Cardiac muscle cell (in vitro differentiated cells and primary cell): ENCODE measurements at regions not wholly inside any gene's neighbourhood (a gene's known extent, or its start where the extent isn't known, plus 50 kb on each side); places are given as distances from the start of the nearest gene placed in this dataset.
A peak's percentile ranks its signal among the peaks of the same experiment; 100 is the strongest.
"Not testable (repeated sequence)": the region's sequence is repeated elsewhere in the genome, so short reads cannot be mapped to it uniquely, and the experiment has no call there.

Experiments used
- DNase-seq, 2 donors: peaks; one replicate each; pipeline versions ENCODE4 v3.0.0 to v3.0.0-alpha.2; 2010 to 2017; ENCODE audit warnings: low read depth in 1 of 2, low spot score in 1 of 2
- H3K27ac ChIP-seq: fragments of 200-600 bp; sonication (generic); 2 replicates; pipeline ENCODE4 v1.5.1; 2016
- H3K27me3 ChIP-seq: fragments of 200-600 bp; sonication (generic); 2 replicates; pipeline ENCODE4 v1.6.0; 2016; ENCODE audit warnings: control low read depth
- H3K36me3 ChIP-seq: fragments of 200-600 bp; sonication (generic); 2 replicates; pipeline ENCODE4 v1.5.1; 2016; ENCODE audit warnings: control low read depth
- H3K4me1 ChIP-seq: fragments of 200-600 bp; sonication (generic); 2 replicates; pipeline ENCODE4 v1.8.1; 2017; ENCODE audit warnings: low read depth, mild to moderate bottlenecking, mixed run types
- H3K4me3 ChIP-seq: fragments of 200-600 bp; sonication (generic); 2 replicates; pipeline ENCODE4 v1.5.1; 2016; ENCODE audit warnings: mild to moderate bottlenecking
- H3K9me3 ChIP-seq: fragments of 200-600 bp; sonication (generic); 2 replicates; pipeline ENCODE4 v1.5.1; 2017; ENCODE audit warnings: low read depth, mild to moderate bottlenecking, control low read depth

DNA sequence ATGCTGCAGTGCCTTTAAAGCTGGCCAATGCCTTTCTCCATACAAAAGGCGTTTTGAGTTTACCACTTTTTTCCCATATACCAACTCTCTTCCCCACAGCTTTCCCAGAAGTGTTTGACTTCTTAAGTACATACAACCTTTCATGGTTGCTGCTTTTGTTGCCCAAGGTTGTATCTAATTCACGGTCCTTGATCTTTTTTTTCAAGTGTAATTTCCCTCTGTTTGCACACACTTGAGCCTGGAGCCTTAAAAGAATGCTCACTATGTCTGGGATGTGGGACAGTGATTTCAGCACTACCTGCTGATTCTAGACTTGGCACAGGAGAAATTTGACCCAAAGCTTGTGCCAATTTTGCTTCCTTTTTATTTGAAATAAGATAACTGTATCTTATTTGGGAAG lies 324.7 kb downstream of the ANAPC1 start:
- H3K4me3 ChIP-seq, H3K36me3 ChIP-seq, H3K4me1 ChIP-seq, H3K27me3 ChIP-seq, H3K9me3 ChIP-seq, H3K27ac ChIP-seq, DNase-seq: not testable (repeated sequence)

- DNase-seq, H3K27me3 ChIP-seq, H3K4me3 ChIP-seq, H3K4me1 ChIP-seq, H3K27ac ChIP-seq, H3K9me3 ChIP-seq, H3K36me3 ChIP-seq: not testable (repeated sequence)
These were observed 324.2 kb downstream of the ANAPC1 start for GRCh38 chr2:111559814-111560213.

DNA sequence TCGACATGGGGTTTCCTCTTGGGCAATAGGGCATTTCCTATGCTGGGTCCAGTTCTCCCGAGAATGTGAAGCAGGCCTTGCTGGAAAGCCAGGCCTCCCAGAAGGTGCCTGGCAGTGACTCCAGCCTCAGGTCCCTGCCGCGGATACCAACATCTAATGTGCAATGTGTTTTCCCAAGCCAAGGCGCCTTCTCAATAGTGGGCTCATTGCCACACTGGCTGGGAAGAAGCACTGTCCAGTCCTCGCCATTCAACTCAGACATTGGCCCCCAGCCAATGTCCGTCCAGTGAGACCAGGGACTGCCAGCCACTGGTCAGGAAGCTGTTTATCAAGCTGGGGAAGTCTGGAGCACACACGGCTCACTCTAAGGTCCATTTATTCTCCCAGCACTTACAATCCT lies 317.9 kb downstream of the ANAPC1 start:
- H3K4me3 ChIP-seq, H3K4me1 ChIP-seq, H3K27ac ChIP-seq, H3K27me3 ChIP-seq, H3K9me3 ChIP-seq, H3K36me3 ChIP-seq: not testable (repeated sequence)
- peak in 1 of 2 donors; percentile 83 for DNase-seq

DNA sequence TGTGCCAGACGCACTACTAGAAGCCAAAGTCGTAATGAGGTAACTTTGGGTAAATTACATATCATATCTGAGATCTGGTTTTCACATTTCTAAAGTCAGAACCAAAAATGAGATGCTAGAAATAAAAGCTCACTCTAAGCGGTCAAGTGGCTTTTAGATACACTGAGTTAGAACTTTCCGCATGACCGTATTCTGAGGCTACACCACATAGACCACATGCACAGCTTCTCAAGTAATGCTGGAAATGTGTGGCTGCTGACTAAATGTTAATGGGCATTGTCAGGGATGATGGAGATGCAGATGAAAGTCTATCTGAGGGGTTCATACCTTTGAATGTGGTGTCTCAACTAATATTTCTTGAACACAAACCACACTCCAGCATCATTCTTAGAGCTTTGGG lies 316.8 kb downstream of the ANAPC1 start:
- not testable (repeated sequence) for H3K9me3 ChIP-seq, H3K27ac ChIP-seq, H3K36me3 ChIP-seq, H3K4me3 ChIP-seq, H3K4me1 ChIP-seq, H3K27me3 ChIP-seq, DNase-seq

DNA sequence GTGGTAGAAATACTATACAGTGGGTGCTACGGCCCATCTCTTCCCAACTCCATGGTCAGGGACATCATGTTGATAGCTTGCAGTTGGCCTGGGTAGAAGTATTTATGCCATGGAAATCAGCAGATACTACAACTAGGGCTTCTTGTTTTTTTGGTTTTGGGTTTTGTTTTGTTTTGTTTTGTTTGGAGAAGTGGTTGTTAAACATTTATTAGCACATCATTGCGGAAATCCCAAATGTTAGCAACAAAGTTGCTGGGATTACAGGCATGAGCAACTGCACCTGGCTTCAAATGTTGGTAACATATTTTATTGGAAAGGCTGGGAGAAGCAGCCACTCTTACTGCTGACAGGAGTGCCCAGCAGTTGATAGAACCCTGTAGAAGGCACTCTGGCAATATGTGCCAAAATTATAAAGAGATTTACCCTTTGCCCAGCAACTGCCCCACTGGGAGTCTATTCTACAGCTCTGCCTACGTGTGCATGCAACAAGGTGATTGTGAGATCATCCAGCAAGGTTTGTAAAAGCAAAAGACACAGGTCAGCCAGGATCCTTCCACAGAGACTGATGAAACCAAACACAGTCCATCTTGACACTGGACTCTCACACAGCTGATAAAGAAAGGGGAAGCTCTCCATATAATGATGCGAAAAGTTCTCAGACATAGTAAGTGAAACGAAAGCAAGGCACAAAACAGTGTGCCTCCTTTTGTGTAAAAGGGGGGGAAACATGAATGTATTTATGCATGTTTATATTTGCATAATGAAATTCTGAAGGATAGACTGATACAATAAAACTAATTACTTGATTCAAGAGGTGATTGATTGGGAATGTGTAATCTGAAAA lies 314.4 kb downstream of the ANAPC1 start:
- not testable (repeated sequence) for H3K27ac ChIP-seq, H3K36me3 ChIP-seq, H3K4me3 ChIP-seq, H3K27me3 ChIP-seq, DNase-seq, H3K9me3 ChIP-seq, H3K4me1 ChIP-seq

GRCh38 chr2:111570300-111571114 lies 313.5 kb downstream of the ANAPC1 start:
- H3K4me3 ChIP-seq, H3K9me3 ChIP-seq, H3K36me3 ChIP-seq, H3K4me1 ChIP-seq, H3K27me3 ChIP-seq, H3K27ac ChIP-seq: not testable (repeated sequence)
- peak in 1 of 2 donors; percentile 2 for DNase-seq

DNA sequence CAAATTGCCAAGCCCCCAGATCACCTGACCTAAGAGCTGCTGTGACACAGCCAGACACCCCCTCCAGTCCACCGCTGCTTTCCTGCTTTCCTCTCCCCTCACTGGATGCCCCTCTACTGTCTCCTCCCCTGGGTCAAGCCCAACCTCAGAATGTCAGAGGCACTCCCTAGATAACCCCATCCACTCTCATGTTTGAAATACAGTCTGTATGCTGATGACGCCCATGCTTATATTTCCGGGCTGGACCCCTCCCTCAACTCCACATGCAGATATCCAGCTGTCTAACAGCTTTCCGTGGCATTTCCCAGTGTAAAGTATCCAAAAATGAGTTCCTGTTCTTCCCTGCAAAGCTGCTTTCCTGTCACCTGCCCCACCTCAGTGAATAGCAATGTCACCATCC lies 309.2 kb downstream of the ANAPC1 start:
- H3K27me3 ChIP-seq, H3K36me3 ChIP-seq, H3K4me3 ChIP-seq, H3K27ac ChIP-seq, H3K9me3 ChIP-seq, H3K4me1 ChIP-seq, DNase-seq: not testable (repeated sequence)

DNA sequence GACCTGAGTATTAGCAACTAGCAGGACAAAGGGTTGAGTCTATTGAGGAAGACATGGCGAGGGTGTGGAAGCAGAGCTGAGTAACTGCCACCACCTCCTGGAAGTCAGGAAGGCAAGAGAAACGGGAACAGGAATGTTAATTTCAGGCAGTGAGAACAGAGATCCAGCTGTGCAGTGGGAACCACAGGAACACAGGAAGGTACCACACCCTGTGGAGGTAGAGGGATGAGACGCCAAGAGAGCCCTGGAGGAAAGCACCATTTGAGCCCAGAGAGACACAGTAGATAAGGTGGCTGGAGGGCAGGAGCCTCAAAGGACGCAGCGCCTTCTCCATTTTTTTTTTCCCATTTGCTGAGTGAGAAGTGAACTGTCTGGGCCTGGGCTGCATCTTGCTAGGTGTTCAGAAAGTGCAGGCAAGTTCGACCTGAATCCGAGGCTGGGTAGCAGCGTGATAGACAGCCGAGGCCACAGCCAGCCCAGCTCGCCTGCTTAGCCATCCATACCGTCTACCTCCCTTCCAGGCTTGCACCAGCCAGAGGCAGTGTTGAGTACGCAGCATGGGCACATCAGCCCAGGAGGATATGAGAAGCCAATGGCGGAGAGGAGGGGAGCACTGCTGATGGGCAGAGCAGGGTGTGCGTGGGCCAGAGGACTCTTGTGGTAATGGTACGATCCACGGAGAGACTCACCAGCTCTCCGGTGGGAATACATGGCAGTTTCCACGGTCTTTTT lies 306.7 kb downstream of the ANAPC1 start:
- DNase-seq, H3K9me3 ChIP-seq: not testable (repeated sequence)

GRCh38 chr2:111579500-111580134 lies 304.4 kb downstream of the ANAPC1 start:
- H3K36me3 ChIP-seq, H3K27ac ChIP-seq, H3K27me3 ChIP-seq, H3K4me3 ChIP-seq, H3K4me1 ChIP-seq, DNase-seq, H3K9me3 ChIP-seq: not testable (repeated sequence)

More for the DNA sequence above, 306.7 kb downstream of the ANAPC1 start:
- H3K4me1 ChIP-seq, H3K4me3 ChIP-seq, H3K27me3 ChIP-seq, H3K27ac ChIP-seq, H3K36me3 ChIP-seq: not testable (repeated sequence)

DNA sequence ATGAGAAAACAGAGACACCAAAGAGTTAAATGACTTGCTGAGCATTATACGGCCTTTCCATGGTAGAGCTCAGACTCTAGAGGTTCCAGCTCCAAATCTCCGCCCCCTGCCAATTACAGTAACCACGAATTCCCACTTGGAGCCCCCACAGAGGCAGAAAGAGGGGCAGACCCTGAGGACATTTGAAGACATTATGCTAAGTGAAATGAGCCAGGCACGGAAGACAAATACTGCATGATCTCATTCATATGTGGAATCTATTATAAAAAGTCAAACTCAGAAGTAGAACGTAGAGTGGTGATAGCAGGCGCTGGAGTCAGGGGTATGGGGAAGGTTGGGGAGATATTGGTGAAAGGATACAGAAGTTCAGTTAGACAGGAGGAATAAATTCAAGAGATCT lies 303.4 kb downstream of the ANAPC1 start:
- not testable (repeated sequence) for H3K27me3 ChIP-seq, DNase-seq, H3K4me1 ChIP-seq, H3K36me3 ChIP-seq, H3K4me3 ChIP-seq, H3K9me3 ChIP-seq, H3K27ac ChIP-seq

DNA sequence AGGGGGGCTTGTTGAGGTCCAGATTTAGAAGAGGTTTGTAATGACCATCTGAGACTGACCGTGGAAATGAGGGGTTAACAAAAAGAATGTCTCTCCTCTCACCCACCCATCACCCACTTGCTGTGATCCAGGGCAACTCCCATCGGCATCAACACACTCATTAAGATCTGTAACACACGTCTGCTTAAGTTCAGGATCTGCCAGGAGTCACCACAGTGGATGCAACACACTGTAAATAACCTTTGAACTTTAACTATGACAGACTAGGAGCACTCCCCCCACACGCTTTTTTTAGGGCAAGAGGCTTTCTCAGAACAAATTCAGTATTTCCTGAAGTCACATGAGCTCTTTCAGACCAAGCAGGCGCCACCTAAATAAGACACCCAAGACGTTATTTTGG lies 301.9 kb downstream of the ANAPC1 start:
- not testable (repeated sequence) for H3K36me3 ChIP-seq, H3K27ac ChIP-seq, H3K9me3 ChIP-seq, H3K4me3 ChIP-seq, H3K4me1 ChIP-seq, H3K27me3 ChIP-seq, DNase-seq

GRCh38 chr2:111583480-111583879 lies 300.5 kb downstream of the ANAPC1 start:
- not testable (repeated sequence) for H3K27me3 ChIP-seq, H3K36me3 ChIP-seq, H3K27ac ChIP-seq, H3K9me3 ChIP-seq, H3K4me3 ChIP-seq, DNase-seq, H3K4me1 ChIP-seq

DNA sequence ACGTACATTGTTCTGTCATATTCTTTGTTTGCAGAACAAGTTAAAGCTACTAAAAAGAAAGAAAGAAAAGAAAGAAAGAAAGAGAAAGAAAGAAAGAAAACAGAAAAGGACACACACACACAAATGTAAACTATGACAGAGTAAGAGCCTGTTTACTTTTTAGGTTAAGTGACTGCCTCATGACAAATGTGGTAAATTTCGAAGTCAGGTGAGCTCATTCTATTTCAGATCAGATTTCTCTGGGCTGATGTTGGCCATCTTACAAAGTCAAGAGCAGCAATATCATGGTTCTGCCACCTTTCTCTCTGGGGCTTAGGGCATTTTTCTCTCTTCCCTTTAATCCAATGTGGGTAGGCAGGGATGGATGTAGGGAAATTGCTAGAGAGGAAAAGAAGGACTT lies 299.5 kb downstream of the ANAPC1 start:
- H3K36me3 ChIP-seq, H3K27me3 ChIP-seq, H3K27ac ChIP-seq, H3K4me1 ChIP-seq, H3K4me3 ChIP-seq, H3K9me3 ChIP-seq, DNase-seq: not testable (repeated sequence)
